K562 (cell line): ENCODE measurements at regions not wholly inside any gene's neighbourhood (a gene's known extent, or its start where the extent isn't known, plus 50 kb on each side); places are given as distances from the start of the nearest gene placed in this dataset.

Experiments
- ATAC-seq: fragments of 200-7000 bp; cut with Tn5 transposase; 3 replicates; pipeline ENCODE4 v1.9.1; 2020; ENCODE audit warnings: moderate library complexity
- BruUV-seq: library from RNA; stranded (reverse); fragments of 400-500 nt; replicated peaks from 2 replicates; lab custom pipeline; 2021; lab: Mats Ljungman, UMichigan
- CTCF ChIA-PET: fragments of 300-600 bp; formaldehyde crosslinking; extraction: SDS; loops from one replicate; lab custom pipeline; 2021; ENCODE audit warnings: low intra/inter-chr PET ratio; lab: Yijun Ruan, JAX
- POLR2A ChIA-PET: fragments of 300-600, 350-650 bp; sonication (Branson Sonifier 250); formaldehyde crosslinking; extraction: SDS; loops from one replicate; lab custom pipeline; 2021; ENCODE audit warnings: antibody characterized with exemption, inconsistent platforms; lab: Yijun Ruan, JAX
- DNase-seq, 4 experiments: peaks; one replicate each; pipeline versions ENCODE4 v3.0.0 to v3.0.0-alpha.2; 2011 to 2018; ENCODE audit warnings: low spot score in 3 of 4, mixed read lengths in 3 of 4; ENCODE audit errors: extremely low read depth in 1 of 4
- FAIRE-seq: peaks from 2 replicates; lab custom pipeline; 2011; peaks lifted over from hg19 to GRCh38; lab: Jason Lieb, UNC
- H2AFZ ChIP-seq: 2 replicates; pipeline ENCODE4 v1.6.0; 2011; ENCODE audit warnings: low read depth, low read length, control low read depth, inconsistent platforms
- H3K27ac ChIP-seq: fragments of 200-600 bp; 3 replicates; pipeline ENCODE4 v1.8.0; 2011; ENCODE audit warnings: low read depth, mild to moderate bottlenecking, control low read depth, inconsistent platforms, low read length, moderate library complexity, mixed read lengths; ENCODE audit errors: extremely low read depth
- H3K27me3 ChIP-seq, 2 experiments: fragments of 300-600 bp in 1 of 2; 2 replicates in 1 of 2; 3 replicates in 1 of 2; pipeline versions ENCODE4 v1.6.0 to v1.8.0; 2011; ENCODE audit warnings: inconsistent platforms in 2 of 2, low read length in 2 of 2, mild to moderate bottlenecking in 1 of 2, mixed read lengths in 1 of 2, moderate library complexity in 1 of 2; ENCODE audit not compliant: control insufficient read depth in 2 of 2, insufficient read depth in 2 of 2
- H3K36me3 ChIP-seq: fragments of 300-600 bp; 3 replicates; pipeline ENCODE4 v1.8.0; 2011; ENCODE audit warnings: mild to moderate bottlenecking, low read length, inconsistent platforms; ENCODE audit not compliant: control insufficient read depth, insufficient read depth
- H3K4me1 ChIP-seq, 2 experiments: fragments of 200-600 bp in 1 of 2; replicated peaks in 1 of 2; 2 replicates in 1 of 2; 3 replicates in 1 of 2; pipeline versions ENCODE4 v1.5.1 to v1.8.0; 2011; ENCODE audit warnings: inconsistent platforms in 2 of 2, low read length in 2 of 2, mild to moderate bottlenecking in 1 of 2, mixed read lengths in 1 of 2, moderate library complexity in 1 of 2; ENCODE audit not compliant: control insufficient read depth in 2 of 2, insufficient read depth in 2 of 2
- H3K4me2 ChIP-seq: 2 replicates; pipeline ENCODE4 v1.6.1; 2011; ENCODE audit warnings: low read length, control low read depth, inconsistent platforms, mixed read lengths; ENCODE audit not compliant: insufficient read depth
- H3K4me3 ChIP-seq: fragments of 200-600 bp; sonication (generic), shearing (Covaris generic); 2 replicates; pipeline ENCODE4 v1.5.1; 2016; ENCODE audit warnings: control low read depth, inconsistent platforms
- H3K79me2 ChIP-seq: fragments of 200-600 bp; 3 replicates; pipeline ENCODE4 v1.8.0; 2011; ENCODE audit warnings: low read length, inconsistent platforms; ENCODE audit not compliant: control insufficient read depth, insufficient read depth
- H3K9ac ChIP-seq, 2 experiments: 2 replicates each; pipeline versions ENCODE4 v1.6.0 to v1.6.1; 2011; ENCODE audit warnings: low read depth in 2 of 2, low read length in 2 of 2, control low read depth in 1 of 2, inconsistent platforms in 1 of 2, mild to moderate bottlenecking in 1 of 2, mixed read lengths in 1 of 2; ENCODE audit not compliant: insufficient read depth in 1 of 2
- H3K9me1 ChIP-seq: one replicate; pipeline ENCODE4 v1.6.0; 2011; ENCODE audit warnings: inconsistent platforms, mild to moderate bottlenecking, low read length, moderate library complexity; ENCODE audit not compliant: control insufficient read depth, insufficient read depth
- H3K9me3 ChIP-seq: replicated peaks from 2 replicates; pipeline ENCODE4 v1.5.1; 2011; ENCODE audit warnings: low read depth, low read length, inconsistent platforms; ENCODE audit not compliant: control insufficient read depth, insufficient read depth
- H4K20me1 ChIP-seq: replicated peaks from 2 replicates; pipeline ENCODE4 v1.6.1; 2011; ENCODE audit warnings: low read length, inconsistent platforms, mixed read lengths; ENCODE audit not compliant: control insufficient read depth, insufficient read depth
- BACH1 ChIP-seq: fragments of 200-800 bp; sonication (Bioruptor generic); IDR thresholded peaks from 2 replicates; pipeline ENCODE4 v1.6.1; 2016; ENCODE audit warnings: missing genetic modification characterization, missing compliant biosample characterization
- C11orf30 ChIP-seq: fragments of 450-650 bp; IDR thresholded peaks from 2 replicates; pipeline ENCODE4 v1.6.1; 2016; ENCODE audit warnings: low read depth, mild to moderate bottlenecking
- CBFA2T3 ChIP-seq: fragments of 450-650 bp; IDR thresholded peaks from 2 replicates; pipeline ENCODE4 v1.6.1; 2017
- EP300 ChIP-seq: IDR thresholded peaks from 2 replicates; pipeline ENCODE4 v1.6.1; 2012; ENCODE audit warnings: low read length, improper control_type of control experiment
- KDM4B ChIP-seq, 2 experiments: fragments of 450-650 bp in 1 of 2; sonication (generic) in 1 of 2; IDR thresholded peaks; 2 replicates each; pipeline ENCODE4 v1.6.1; 2016 to 2017; ENCODE audit warnings: borderline replicate concordance in 2 of 2, antibody characterized with exemption in 1 of 2, low read depth in 1 of 2, mild to moderate bottlenecking in 1 of 2
- LEF1 ChIP-seq: fragments of 450-650 bp; IDR thresholded peaks from 2 replicates; pipeline ENCODE4 v1.6.1; 2016; ENCODE audit warnings: mild to moderate bottlenecking
- MAFF ChIP-seq: IDR thresholded peaks from 2 replicates; pipeline ENCODE4 v1.6.1; 2012; ENCODE audit warnings: low read length, improper control_type of control experiment
- MAFG ChIP-seq: fragments of 450-650 bp; conservative IDR thresholded peaks from 2 replicates; pipeline ENCODE4 v1.6.1; 2016; ENCODE audit warnings: missing genetic modification characterization, missing compliant biosample characterization
- MAFK ChIP-seq: IDR thresholded peaks from 2 replicates; pipeline ENCODE4 v1.6.1; 2011; ENCODE audit warnings: low read length, improper control_type of control experiment
- MEIS2 ChIP-seq: fragments of 450-650 bp; IDR thresholded peaks from 2 replicates; pipeline ENCODE4 v1.6.1; 2014; ENCODE audit warnings: mild to moderate bottlenecking; ENCODE audit not compliant: partially characterized antibody
- NFE2 ChIP-seq: IDR thresholded peaks from 2 replicates; pipeline ENCODE4 v1.6.1; 2014; ENCODE audit warnings: antibody characterized with exemption, low read depth
- NFE2L1 ChIP-seq: fragments of 450-650 bp; IDR thresholded peaks from 2 replicates; pipeline ENCODE4 v1.6.1; 2016; ENCODE audit warnings: missing genetic modification characterization, low read depth, mild to moderate bottlenecking, missing compliant biosample characterization, moderate library complexity, borderline replicate concordance
- PBX2 ChIP-seq, 2 experiments: IDR thresholded peaks in 1 of 2; conservative IDR thresholded peaks in 1 of 2; 2 replicates each; pipeline ENCODE4 v1.6.1; 2016; ENCODE audit warnings: low read depth in 2 of 2, mild to moderate bottlenecking in 1 of 2, missing compliant biosample characterization in 1 of 2, missing genetic modification characterization in 1 of 2, moderate library complexity in 1 of 2
- ZNF239 ChIP-seq: fragments of 250-450 bp; sonication (Bioruptor Pico); IDR thresholded peaks from 2 replicates; pipeline ENCODE4 v1.4.0; 2020; ENCODE audit warnings: mild to moderate bottlenecking
- ZNF316 ChIP-seq: fragments of 450-650 bp; IDR thresholded peaks from 2 replicates; pipeline ENCODE4 v1.6.1; 2016
- WGBS: fragments of 100-300 bp; shearing (Covaris generic); methylation state at CpG from one replicate; pipeline ENCODE4 v1.1.6; 2016; ENCODE audit warnings: low coverage, mixed read lengths; ENCODE audit not compliant: insufficient coverage; ENCODE audit errors: missing lambda C conversion rate; 5-methylcytosine and 5-hydroxymethylcytosine counted together
- in situ Hi-C: fragments of 300-500 bp; cut with MboI; formaldehyde crosslinking; loops from 4 replicates; pipeline ENCODE4 v1.15.0; 2018; ENCODE audit warnings: inconsistent platforms, mixed read lengths
- intact Hi-C: fragments of 100-400 bp; cut with micrococcal nuclease; formaldehyde crosslinking; loops from 2 replicates; pipeline ENCODE4 v1.14.2; 2022

DNA sequence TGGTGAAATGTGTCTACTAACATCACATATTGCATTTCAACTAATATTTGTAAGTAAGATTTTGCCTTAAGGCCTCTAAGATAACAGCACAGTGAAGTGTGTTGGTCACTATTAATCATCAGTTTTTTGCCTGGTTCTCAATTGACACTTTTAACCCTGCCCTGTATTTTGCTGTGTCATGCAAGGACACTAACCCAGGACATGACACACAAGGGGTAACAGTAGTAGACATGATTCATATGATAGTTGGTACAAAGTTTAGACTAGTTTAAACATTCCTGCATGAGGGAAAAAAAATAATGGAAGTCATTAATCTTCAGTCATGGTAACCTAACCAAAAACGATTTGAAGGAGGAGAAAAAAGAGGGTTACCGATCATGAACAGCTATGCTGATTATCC is 207.0 kb downstream of the DEPDC1B start:
- no TSS peak for BruUV-seq
- in situ Hi-C loops, result no loop called here
- CTCF ChIA-PET, result no interaction called here

More for the DNA sequence above, 207.0 kb downstream of the DEPDC1B start:
- Histone ChIP-seq H3K36me3 (no peaks in the 10 kb centered on the region), H3K27ac (no peak overlapping the region), H3K4me2 (no peak overlapping the region), H3K4me3 (no peak overlapping the region), H4K20me1 (no peaks in the 10 kb centered on the region), H3K9ac (no peak overlapping the region), H3K27me3 (no peaks in the 10 kb centered on the region), H3K4me1 (no peaks in the 10 kb centered on the region), H3K79me2 (no peaks in the 10 kb centered on the region), H2AFZ (no peak overlapping the region), H3K9me1 (no peaks in the 10 kb centered on the region), H3K9me3 (no peaks in the 10 kb centered on the region)
- POLR2A ChIA-PET, result no interaction called here
- intact Hi-C loops, result no loop called here
- no peak for TF ChIP-seq ZNF239
- peak; percentile 54; the same call in 1 of the 2 replicates for TF ChIP-seq MAFF
- TF ChIP-seq NFE2L1, result peak; percentile 87
- no peak for TF ChIP-seq PBX2 (CRISPR knock-in tag; IDR thresholded peaks at IDR 0.05; ENCODE audit: low read depth)
- TF ChIP-seq PBX2 (tag; conservative IDR thresholded peaks at IDR 0.05; ENCODE audit: low read depth), result peak; percentile 75
- TF ChIP-seq MAFG (tag), result peak; percentile 95
- peak; percentile 49 for TF ChIP-seq MEIS2
- 0 out of 2 replicates have a peak, but pooled peaks have one; percentile 24 for TF ChIP-seq CBFA2T3
- no peak for TF ChIP-seq LEF1
- TF ChIP-seq KDM4B (IDR thresholded peaks at IDR 0.05; ENCODE audit: borderline replicate concordance in 2 of 2, low read depth in 1 of 2), result no peak
- peak; percentile 84 for TF ChIP-seq ZNF316
- peak; percentile 62 for TF ChIP-seq C11orf30
- peak; percentile 55; the same call in 1 of the 2 replicates for TF ChIP-seq MAFK
- TF ChIP-seq EP300, result no peak
- TF ChIP-seq NFE2, result peak; percentile 37; the same call in 1 of the 2 replicates
- TF ChIP-seq BACH1 (tag), result peak; percentile 56; the same call in 1 of the 2 replicates
- FAIRE-seq (peak; percentile 29), DNase-seq (peak in 2 of 4 experiments; percentile 5 to 11), ATAC-seq (no peak)
- WGBS, result 0% methylated on average over 2 of the region's 2 CpGs
